G401 (cell line): ENCODE measurements at regions not wholly inside any gene's neighbourhood (a gene's known extent, or its start where the extent isn't known, plus 50 kb on each side); places are given as distances from the start of the nearest gene placed in this dataset.

Source experiments
- DNase-seq: peaks from one replicate; pipeline ENCODE4 v3.0.0-alpha.2; 2015; ENCODE audit warnings: low spot score
- in situ Hi-C: cut with HindIII; loops from 2 replicates; pipeline ENCODE4 v1.10.0; 2016; ENCODE audit warnings: low sequenced_read_pairs, mixed read lengths

- in situ Hi-C loops = no loop called here
- DNase-seq = no peak
Measured at GRCh38 chr20:63104312-63105181, 97.8 kb upstream of the BHLHE23 start.

- DNase-seq = no peak
- in situ Hi-C loops = no loop called here
Measured at GRCh38 chr20:63103402-63104311, 96.9 kb upstream of the BHLHE23 start.

GRCh38 chr20:63102721-63103375 is 96.1 kb upstream of the BHLHE23 start:
- in situ Hi-C loops = no loop called here
- peak; percentile 67 for DNase-seq

GRCh38 chr20:63101781-63102720 is 95.3 kb upstream of the BHLHE23 start:
- DNase-seq = peak; percentile 51
- in situ Hi-C loops = no loop called here

GRCh38 chr20:63100926-63101699 is 94.3 kb upstream of the BHLHE23 start:
- in situ Hi-C loops = no loop called here
- no peak for DNase-seq

GRCh38 chr20:63100174-63100925 is 93.6 kb upstream of the BHLHE23 start:
- in situ Hi-C loops = no loop called here
- no peak for DNase-seq

- DNase-seq = no peak
- in situ Hi-C loops = loop anchor here (25.0 kb wide), 1 partner anchor 188 kb away; the partner anchor contains the start of gene COL20A1
Measured at GRCh38 chr20:63099456-63100173, 92.9 kb upstream of the BHLHE23 start.

- in situ Hi-C loops = loop anchor here (25.0 kb wide), 1 partner anchor 189 kb away; the partner anchor contains the start of gene COL20A1
- no peak for DNase-seq
Measured at GRCh38 chr20:63098195-63098810, 91.5 kb upstream of the BHLHE23 start.

- DNase-seq = no peak
- in situ Hi-C loops = loop anchor here (25.0 kb wide), 1 partner anchor 190 kb away; the partner anchor contains the start of gene COL20A1
Measured at GRCh38 chr20:63097336-63097831, 90.6 kb upstream of the BHLHE23 start.

- in situ Hi-C loops = loop anchor here (25.0 kb wide), 1 partner anchor 190 kb away; the partner anchor contains the start of gene COL20A1
- no peak for DNase-seq
Measured at GRCh38 chr20:63096681-63097335, 90.0 kb upstream of the BHLHE23 start.

GRCh38 chr20:63095718-63096654 is 89.2 kb upstream of the BHLHE23 start:
- in situ Hi-C loops = loop anchor here (25.0 kb wide), 1 partner anchor 191 kb away; the partner anchor contains the start of gene COL20A1
- no peak for DNase-seq

- in situ Hi-C loops = loop anchor here (25.0 kb wide), 1 partner anchor 192 kb away; the partner anchor contains the start of gene COL20A1
- no peak for DNase-seq
Measured at GRCh38 chr20:63094767-63095499, 88.2 kb upstream of the BHLHE23 start.
